Testis (tissue), 2 donors: ENCODE measurements at regions not wholly inside any gene's neighbourhood (a gene's known extent, or its start where the extent isn't known, plus 50 kb on each side); places are given as distances from the start of the nearest gene placed in this dataset.

Experiments
- POLR2A ChIP-seq: fragments of 450-650 bp; IDR thresholded peaks from one replicate; pipeline ENCODE4 v1.6.1; 2017; ENCODE audit warnings: antibody characterized with exemption, mild to moderate bottlenecking, moderate library complexity
- TF ChIP-seq, protein P1 (sequence below), 3 experiments: fragments of 450-650 bp in 2 of 3; fragments of 200-600 bp in 1 of 3; sonication (generic) in 1 of 3; IDR thresholded peaks; one replicate each; pipeline ENCODE4 v1.5.1; 2016 to 2019; ENCODE audit warnings: antibody characterized with exemption in 3 of 3, mild to moderate bottlenecking in 2 of 3, moderate library complexity in 1 of 3

DNA sequence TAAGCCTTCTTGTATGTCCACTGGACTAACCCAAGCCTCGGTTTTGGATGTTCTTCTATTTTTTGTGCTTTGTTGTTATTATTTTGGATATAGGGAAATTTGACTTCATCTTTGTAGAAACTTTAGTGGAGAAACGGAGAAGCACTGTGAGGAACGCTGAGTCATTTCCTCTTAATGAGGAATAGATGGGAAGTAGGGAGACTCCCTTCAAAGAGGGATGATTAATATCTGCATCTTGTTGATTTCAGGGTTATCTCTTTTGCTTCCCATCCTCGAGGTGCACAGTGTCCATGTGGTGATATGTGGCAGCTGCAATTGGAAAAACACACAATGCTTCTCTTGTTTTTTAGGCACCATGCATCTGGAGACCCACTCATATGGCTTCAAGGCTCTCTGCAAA, 1147.9 kb downstream of the NLGN4X start:
- TF ChIP-seq POLR2A: no peak
- TF ChIP-seq, protein P1, sequence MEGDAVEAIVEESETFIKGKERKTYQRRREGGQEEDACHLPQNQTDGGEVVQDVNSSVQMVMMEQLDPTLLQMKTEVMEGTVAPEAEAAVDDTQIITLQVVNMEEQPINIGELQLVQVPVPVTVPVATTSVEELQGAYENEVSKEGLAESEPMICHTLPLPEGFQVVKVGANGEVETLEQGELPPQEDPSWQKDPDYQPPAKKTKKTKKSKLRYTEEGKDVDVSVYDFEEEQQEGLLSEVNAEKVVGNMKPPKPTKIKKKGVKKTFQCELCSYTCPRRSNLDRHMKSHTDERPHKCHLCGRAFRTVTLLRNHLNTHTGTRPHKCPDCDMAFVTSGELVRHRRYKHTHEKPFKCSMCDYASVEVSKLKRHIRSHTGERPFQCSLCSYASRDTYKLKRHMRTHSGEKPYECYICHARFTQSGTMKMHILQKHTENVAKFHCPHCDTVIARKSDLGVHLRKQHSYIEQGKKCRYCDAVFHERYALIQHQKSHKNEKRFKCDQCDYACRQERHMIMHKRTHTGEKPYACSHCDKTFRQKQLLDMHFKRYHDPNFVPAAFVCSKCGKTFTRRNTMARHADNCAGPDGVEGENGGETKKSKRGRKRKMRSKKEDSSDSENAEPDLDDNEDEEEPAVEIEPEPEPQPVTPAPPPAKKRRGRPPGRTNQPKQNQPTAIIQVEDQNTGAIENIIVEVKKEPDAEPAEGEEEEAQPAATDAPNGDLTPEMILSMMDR (IDR thresholded peaks at IDR 0.05): no peak
